ENCODE measurements at regions not wholly inside any gene's neighbourhood (a gene's known extent, or its start where the extent isn't known, plus 50 kb on each side); places are given as distances from the start of the nearest gene placed in this dataset.
"Not testable (repeated sequence)": the region's sequence is repeated elsewhere in the genome, so short reads cannot be mapped to it uniquely, and the experiment has no call there.

GRCh38 chr12:62006076-62006732 is 254.0 kb upstream of the USP15 start:
- H3K36me3 ChIP-seq (ENCODE audit: control insufficient read depth in 4 of 4, insufficient read depth in 4 of 4, low read length in 3 of 4): no peaks in the 10 kb centered on the region
- H3K27me3 ChIP-seq (replicated peaks in 2 of 5; ENCODE audit: control insufficient read depth in 4 of 5, insufficient read depth in 5 of 5, low read length in 4 of 5): no peaks in the 10 kb centered on the region
- H3K27ac ChIP-seq (ENCODE audit: insufficient read depth in 1 of 2, low read depth in 1 of 2, low read length in 2 of 2, poor library complexity in 1 of 2, severe bottlenecking in 2 of 2): no peak overlapping the region
- ChIA-PET POLR2A (no interaction called here), CTCF (interaction anchor here (0.6 to 6.1 kb wide), 5 partner anchors 12 to 148 kb away, joined by 3 to 22 read pairs (median 3); no protein-coding TSS in a partner anchor)
- no peak overlapping the region for H3K4me3 ChIP-seq (ENCODE audit: control insufficient read depth in 1 of 7, extremely low read depth in 1 of 7, insufficient read depth in 4 of 7, low read depth in 2 of 7, low read length in 6 of 7)
- no peaks in the 10 kb centered on the region for H3K4me1 ChIP-seq (ENCODE audit: control extremely low read depth in 1 of 4, control insufficient read depth in 4 of 4, insufficient read depth in 4 of 4, low read length in 3 of 4)
- no CpG with 5 or more reads among the region's 5 CpGs for WGBS (ENCODE audit: insufficient coverage)
- DNase-seq: peak; percentile 57 to 72 (median 71)
- H3K9me3 ChIP-seq (ENCODE audit: control extremely low read depth in 1 of 5, control insufficient read depth in 4 of 5, insufficient read depth in 2 of 5, low read depth in 1 of 5, low read length in 4 of 5): peaks cover 0 to 3% (median 0%) of the 10 kb centered on the region in 5 experiments

DNA sequence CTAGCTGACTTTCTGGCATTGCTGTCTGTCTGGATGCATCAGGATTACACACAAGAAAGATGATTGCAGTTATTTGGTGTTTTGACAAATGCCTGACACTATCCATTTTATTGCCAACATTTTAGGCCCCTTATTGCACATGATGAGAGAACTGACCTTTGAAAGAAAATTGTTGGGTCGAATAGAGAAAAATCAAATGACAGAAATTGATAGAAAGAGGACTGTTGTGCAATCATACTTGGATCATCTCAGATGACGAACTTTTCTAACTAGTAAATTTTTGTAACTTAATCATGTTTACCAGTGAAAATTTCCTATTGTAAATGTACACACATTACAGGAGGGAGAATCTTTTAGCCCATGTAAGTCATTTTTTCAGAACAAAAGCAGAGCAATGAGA is 251.5 kb upstream of the USP15 start:
- H3K27me3 ChIP-seq (replicated peaks in 2 of 5; ENCODE audit: control insufficient read depth in 4 of 5, insufficient read depth in 5 of 5, low read length in 4 of 5): no peaks in the 10 kb centered on the region
- peaks cover 0 to 3% (median 0%) of the 10 kb centered on the region in 5 experiments for H3K9me3 ChIP-seq (ENCODE audit: control extremely low read depth in 1 of 5, control insufficient read depth in 4 of 5, insufficient read depth in 2 of 5, low read depth in 1 of 5, low read length in 4 of 5)
- no peak overlapping the region for H3K27ac ChIP-seq (ENCODE audit: insufficient read depth in 1 of 2, low read depth in 1 of 2, low read length in 2 of 2, poor library complexity in 1 of 2, severe bottlenecking in 2 of 2)
- ChIA-PET CTCF (interaction anchor here (1.9 to 6.1 kb wide), 2 partner anchors 10 to 16 kb away, joined by 6 to 22 read pairs; no protein-coding TSS in a partner anchor), POLR2A (no interaction called here)
- DNase-seq: no peak
- no CpG with 5 or more reads among the region's 2 CpGs for WGBS (ENCODE audit: insufficient coverage)
- no peak overlapping the region for H3K4me3 ChIP-seq (ENCODE audit: control insufficient read depth in 1 of 7, extremely low read depth in 1 of 7, insufficient read depth in 4 of 7, low read depth in 2 of 7, low read length in 6 of 7)
- no peaks in the 10 kb centered on the region for H3K36me3 ChIP-seq (ENCODE audit: control insufficient read depth in 4 of 4, insufficient read depth in 4 of 4, low read length in 3 of 4)
- H3K4me1 ChIP-seq (ENCODE audit: control extremely low read depth in 1 of 4, control insufficient read depth in 4 of 4, insufficient read depth in 4 of 4, low read length in 3 of 4): no peaks in the 10 kb centered on the region

GRCh38 chr12:62009445-62009844 is 250.8 kb upstream of the USP15 start:
- ChIA-PET CTCF (interaction anchor here (1.9 to 6.1 kb wide), 2 partner anchors 10 to 17 kb away, joined by 6 to 22 read pairs; no protein-coding TSS in a partner anchor), POLR2A (no interaction called here)
- no peaks in the 10 kb centered on the region for H3K4me1 ChIP-seq (ENCODE audit: control extremely low read depth in 1 of 4, control insufficient read depth in 4 of 4, insufficient read depth in 4 of 4, low read length in 3 of 4)
- peaks cover 0 to 3% (median 0%) of the 10 kb centered on the region in 5 experiments for H3K9me3 ChIP-seq (ENCODE audit: control extremely low read depth in 1 of 5, control insufficient read depth in 4 of 5, insufficient read depth in 2 of 5, low read depth in 1 of 5, low read length in 4 of 5)
- WGBS (ENCODE audit: insufficient coverage): 87% methylated on average over 3 of the region's 5 CpGs
- H3K27ac ChIP-seq (ENCODE audit: insufficient read depth in 1 of 2, low read depth in 1 of 2, low read length in 2 of 2, poor library complexity in 1 of 2, severe bottlenecking in 2 of 2): no peak overlapping the region
- no peak for DNase-seq
- no peak overlapping the region for H3K4me3 ChIP-seq (ENCODE audit: control insufficient read depth in 1 of 7, extremely low read depth in 1 of 7, insufficient read depth in 4 of 7, low read depth in 2 of 7, low read length in 6 of 7)
- H3K27me3 ChIP-seq (replicated peaks in 2 of 5; ENCODE audit: control insufficient read depth in 4 of 5, insufficient read depth in 5 of 5, low read length in 4 of 5): no peaks in the 10 kb centered on the region
- H3K36me3 ChIP-seq (ENCODE audit: control insufficient read depth in 4 of 4, insufficient read depth in 4 of 4, low read length in 3 of 4): no peaks in the 10 kb centered on the region

DNA sequence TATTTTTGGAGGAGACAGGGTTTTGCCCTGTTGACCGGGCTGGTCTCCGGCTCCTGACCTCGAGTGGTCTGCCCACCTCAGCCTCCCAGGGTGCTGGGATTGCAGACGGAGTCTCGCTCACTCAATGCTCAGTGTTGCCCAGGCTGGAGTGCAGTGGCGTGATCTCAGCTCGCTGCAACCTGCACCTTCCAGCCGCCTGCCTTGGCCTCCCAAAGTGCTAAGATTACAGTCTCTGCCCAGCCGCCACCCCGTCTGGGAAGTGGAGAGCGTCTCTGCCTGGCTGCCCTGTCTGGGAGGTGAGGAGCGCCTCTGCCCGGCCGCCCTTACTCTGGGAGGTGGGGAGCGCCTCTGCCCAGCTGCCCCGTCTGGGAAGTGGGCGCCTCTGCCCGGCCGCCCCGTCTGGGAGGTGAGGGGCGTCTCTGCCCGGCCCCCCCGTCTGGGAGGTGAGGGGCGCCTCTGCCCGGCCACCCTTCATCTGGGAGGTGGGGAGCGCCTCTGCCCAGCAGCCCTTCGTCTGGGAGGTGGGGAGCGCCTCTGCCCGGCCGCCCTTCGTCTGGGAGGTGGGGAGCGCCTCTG is 249.8 kb upstream of the USP15 start:
- DNase-seq; H3K36me3 ChIP-seq (ENCODE audit: control insufficient read depth in 4 of 4, insufficient read depth in 4 of 4, low read length in 3 of 4); H3K27ac ChIP-seq (ENCODE audit: insufficient read depth in 1 of 2, low read depth in 1 of 2, low read length in 2 of 2, poor library complexity in 1 of 2, severe bottlenecking in 2 of 2); H3K4me3 ChIP-seq (ENCODE audit: control insufficient read depth in 1 of 7, extremely low read depth in 1 of 7, insufficient read depth in 4 of 7, low read depth in 2 of 7, low read length in 6 of 7); H3K4me1 ChIP-seq (ENCODE audit: control extremely low read depth in 1 of 4, control insufficient read depth in 4 of 4, insufficient read depth in 4 of 4, low read length in 3 of 4); H3K27me3 ChIP-seq (replicated peaks in 2 of 5; ENCODE audit: control insufficient read depth in 4 of 5, insufficient read depth in 5 of 5, low read length in 4 of 5); POLR2A ChIA-PET; H3K9me3 ChIP-seq (ENCODE audit: control extremely low read depth in 1 of 5, control insufficient read depth in 4 of 5, insufficient read depth in 2 of 5, low read depth in 1 of 5, low read length in 4 of 5): not testable (repeated sequence)
- CTCF ChIA-PET: interaction anchor here (1.0 to 6.1 kb wide), 2 partner anchors 10 to 18 kb away, joined by 3 to 22 read pairs; no protein-coding TSS in a partner anchor
- 98% methylated on average over 24 of the region's 32 CpGs for whole genome bisulfite sequencing (ENCODE audit: insufficient coverage)

DNA sequence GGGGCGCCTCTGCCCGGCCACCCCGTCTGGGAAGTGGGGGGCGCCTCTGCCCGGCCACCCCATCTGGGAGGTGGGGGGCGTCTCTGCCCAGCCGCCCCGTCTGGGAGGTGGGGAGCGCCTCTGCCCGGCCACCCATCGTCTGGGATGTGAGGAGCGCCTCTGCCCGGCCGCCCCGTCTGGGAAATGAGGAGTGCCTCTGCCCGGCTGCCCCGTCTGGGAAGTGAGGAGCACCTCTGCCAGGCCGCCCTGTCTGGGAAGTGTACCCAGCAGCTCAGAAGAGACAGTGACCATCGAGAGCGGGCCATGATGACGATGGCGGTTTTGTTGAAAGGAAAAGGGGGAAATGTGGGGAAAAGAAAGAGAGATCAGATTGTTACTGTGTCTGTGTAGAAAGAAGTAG is 249.2 kb upstream of the USP15 start:
- H3K9me3 ChIP-seq (ENCODE audit: control extremely low read depth in 1 of 5, control insufficient read depth in 4 of 5, insufficient read depth in 2 of 5, low read depth in 1 of 5, low read length in 4 of 5); H3K27ac ChIP-seq (ENCODE audit: insufficient read depth in 1 of 2, low read depth in 1 of 2, low read length in 2 of 2, poor library complexity in 1 of 2, severe bottlenecking in 2 of 2); H3K36me3 ChIP-seq (ENCODE audit: control insufficient read depth in 4 of 4, insufficient read depth in 4 of 4, low read length in 3 of 4); DNase-seq; H3K27me3 ChIP-seq (replicated peaks in 2 of 5; ENCODE audit: control insufficient read depth in 4 of 5, insufficient read depth in 5 of 5, low read length in 4 of 5); H3K4me3 ChIP-seq (ENCODE audit: control insufficient read depth in 1 of 7, extremely low read depth in 1 of 7, insufficient read depth in 4 of 7, low read depth in 2 of 7, low read length in 6 of 7); H3K4me1 ChIP-seq (ENCODE audit: control extremely low read depth in 1 of 4, control insufficient read depth in 4 of 4, insufficient read depth in 4 of 4, low read length in 3 of 4); POLR2A ChIA-PET; CTCF ChIA-PET: not testable (repeated sequence)
- 90% methylated on average over 13 of the region's 22 CpGs for WGBS (ENCODE audit: insufficient coverage)

DNA sequence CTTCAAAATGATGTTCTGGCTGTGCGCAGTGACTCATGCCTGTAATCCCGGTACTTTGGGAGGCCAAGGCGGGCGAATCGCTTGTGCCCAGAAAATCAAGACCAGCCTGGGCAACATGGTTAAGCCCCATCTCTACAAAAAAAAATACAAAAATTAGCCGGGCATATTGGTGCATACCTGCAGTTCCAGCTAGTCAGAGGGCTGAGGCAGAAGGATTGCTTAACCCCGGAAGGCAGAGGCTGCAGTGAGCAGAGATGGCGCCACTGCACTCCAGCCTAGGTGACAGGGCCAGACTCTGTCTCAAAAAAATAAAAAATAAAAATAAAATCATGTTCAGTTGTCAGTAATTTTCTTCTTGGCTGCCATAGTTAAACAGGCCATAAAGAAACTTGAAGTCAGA is 245.9 kb upstream of the USP15 start:
- Histone ChIP-seq H3K27ac (ENCODE audit: insufficient read depth in 1 of 2, low read depth in 1 of 2, low read length in 2 of 2, poor library complexity in 1 of 2, severe bottlenecking in 2 of 2) (no peak overlapping the region), H3K36me3 (ENCODE audit: control insufficient read depth in 4 of 4, insufficient read depth in 4 of 4, low read length in 3 of 4) (no peaks in the 10 kb centered on the region), H3K9me3 (ENCODE audit: control extremely low read depth in 1 of 5, control insufficient read depth in 4 of 5, insufficient read depth in 2 of 5, low read depth in 1 of 5, low read length in 4 of 5) (peaks cover 0 to 3% (median 0%) of the 10 kb centered on the region in 5 experiments), H3K4me1 (ENCODE audit: control extremely low read depth in 1 of 4, control insufficient read depth in 4 of 4, insufficient read depth in 4 of 4, low read length in 3 of 4) (peaks cover 0 to 16% (median 8%) of the 10 kb centered on the region in 4 experiments), H3K27me3 (replicated peaks in 2 of 5; ENCODE audit: control insufficient read depth in 4 of 5, insufficient read depth in 5 of 5, low read length in 4 of 5) (no peaks in the 10 kb centered on the region), H3K4me3 (ENCODE audit: control insufficient read depth in 1 of 7, extremely low read depth in 1 of 7, insufficient read depth in 4 of 7, low read depth in 2 of 7, low read length in 6 of 7) (no peak overlapping the region)
- ChIA-PET CTCF (interaction anchor here (1.3 kb wide), 1 partner anchor 22 kb away, joined by 4 read pairs; no protein-coding TSS in a partner anchor), POLR2A (no interaction called here)
- no peak for DNase-seq
- WGBS (ENCODE audit: insufficient coverage): no CpG with 5 or more reads among the region's 8 CpGs

GRCh38 chr12:62016021-62016420 is 244.2 kb upstream of the USP15 start:
- Histone ChIP-seq H3K9me3 (ENCODE audit: control extremely low read depth in 1 of 5, control insufficient read depth in 4 of 5, insufficient read depth in 2 of 5, low read depth in 1 of 5, low read length in 4 of 5) (no peaks in the 10 kb centered on the region), H3K27ac (ENCODE audit: insufficient read depth in 1 of 2, low read depth in 1 of 2, low read length in 2 of 2, poor library complexity in 1 of 2, severe bottlenecking in 2 of 2) (peak overlapping the region; percentile 33 to 49), H3K4me3 (ENCODE audit: control insufficient read depth in 1 of 7, extremely low read depth in 1 of 7, insufficient read depth in 4 of 7, low read depth in 2 of 7, low read length in 6 of 7) (peak overlapping the region in 2 of 7 experiments; percentile 28 to 61), H3K4me1 (ENCODE audit: control extremely low read depth in 1 of 4, control insufficient read depth in 4 of 4, insufficient read depth in 4 of 4, low read length in 3 of 4) (peaks cover 0 to 16% (median 8%) of the 10 kb centered on the region in 4 experiments), H3K36me3 (ENCODE audit: control insufficient read depth in 4 of 4, insufficient read depth in 4 of 4, low read length in 3 of 4) (no peaks in the 10 kb centered on the region), H3K27me3 (replicated peaks in 2 of 5; ENCODE audit: control insufficient read depth in 4 of 5, insufficient read depth in 5 of 5, low read length in 4 of 5) (no peaks in the 10 kb centered on the region)
- POLR2A ChIA-PET: no interaction called here
- CTCF ChIA-PET: interaction anchor here (0.9 to 1.8 kb wide), 4 partner anchors 12 to 177 kb away, joined by 3 to 5 read pairs (median 4); a partner anchor contains a TSS
- 0% methylated on average over 1 of the region's 3 CpGs for WGBS (ENCODE audit: insufficient coverage)
- peak; percentile 37 to 89 (median 78) for DNase-seq

Data from common myeloid progenitor, CD34-positive (primary cell).